ENCODE measurements at regions not wholly inside any gene's neighbourhood (a gene's known extent, or its start where the extent isn't known, plus 50 kb on each side); places are given as distances from the start of the nearest gene placed in this dataset.

GRCh38 chr1:81569761-81570160 is 231.0 kb upstream of the ADGRL2 start:
- DNase-seq = no peak

GRCh38 chr1:81563632-81564031 is 237.1 kb upstream of the ADGRL2 start:
- DNase-seq = no peak

- DNase-seq = no peak
Measured at GRCh38 chr1:81562934-81563333, 237.8 kb upstream of the ADGRL2 start.

GRCh38 chr1:81560629-81561028 is 240.1 kb upstream of the ADGRL2 start:
- no peak for DNase-seq

- DNase-seq = no peak
Measured at GRCh38 chr1:81559662-81560350, 240.9 kb upstream of the ADGRL2 start.

- DNase-seq = no peak
Measured at GRCh38 chr1:81558291-81559076, 242.2 kb upstream of the ADGRL2 start.

- no peak for DNase-seq
Measured at GRCh38 chr1:81556968-81557367, 243.8 kb upstream of the ADGRL2 start.

- no peak for DNase-seq
Measured at GRCh38 chr1:81554534-81554933, 246.2 kb upstream of the ADGRL2 start.

GRCh38 chr1:81554108-81554507 is 246.6 kb upstream of the ADGRL2 start:
- DNase-seq = no peak

- DNase-seq = no peak
Measured at GRCh38 chr1:81553503-81553902, 247.2 kb upstream of the ADGRL2 start.

- no peak for DNase-seq
Measured at GRCh38 chr1:81551946-81552345, 248.8 kb upstream of the ADGRL2 start.

GRCh38 chr1:81550753-81551152 is 250.0 kb upstream of the ADGRL2 start:
- DNase-seq = no peak

GRCh38 chr1:81549588-81550127 is 251.1 kb upstream of the ADGRL2 start:
- no peak for DNase-seq

- no peak for DNase-seq
Measured at GRCh38 chr1:81548918-81549587, 251.7 kb upstream of the ADGRL2 start.

- DNase-seq = no peak
Measured at GRCh38 chr1:81547912-81548303, 252.8 kb upstream of the ADGRL2 start.

- no peak for DNase-seq
Measured at GRCh38 chr1:81547261-81547911, 253.3 kb upstream of the ADGRL2 start.

- DNase-seq = no peak
Measured at GRCh38 chr1:81545734-81546133, 255.0 kb upstream of the ADGRL2 start.

GRCh38 chr1:81543764-81544163 is 257.0 kb upstream of the ADGRL2 start:
- no peak for DNase-seq

- no peak for DNase-seq
Measured at GRCh38 chr1:81542196-81542595, 258.5 kb upstream of the ADGRL2 start.

GRCh38 chr1:81540216-81540615 is 260.5 kb upstream of the ADGRL2 start:
- no peak for DNase-seq

GRCh38 chr1:81529014-81529413 is 271.7 kb upstream of the ADGRL2 start:
- DNase-seq = no peak

GRCh38 chr1:81525085-81525484 is 275.6 kb upstream of the ADGRL2 start:
- DNase-seq = no peak

- DNase-seq = no peak
Measured at GRCh38 chr1:81519987-81520386, 280.7 kb upstream of the ADGRL2 start.

Data from retina (tissue), 1 donor.